Epithelial cell of proximal tubule (primary cell): ENCODE measurements at regions not wholly inside any gene's neighbourhood (a gene's known extent, or its start where the extent isn't known, plus 50 kb on each side); places are given as distances from the start of the nearest gene placed in this dataset.

Source experiments
- DNase-seq: peaks from one replicate; pipeline ENCODE4 v3.0.0-alpha.2; 2011; ENCODE audit warnings: low read depth
- H3K4me3 ChIP-seq: 2 replicates; pipeline ENCODE4 v1.5.1; 2011; ENCODE audit warnings: low read depth, mild to moderate bottlenecking, low read length
- TF ChIP-seq, protein P1 (sequence below): conservative IDR thresholded peaks from 2 replicates; pipeline ENCODE4 v1.5.1; 2012; ENCODE audit warnings: low read depth, mild to moderate bottlenecking, low read length

DNA sequence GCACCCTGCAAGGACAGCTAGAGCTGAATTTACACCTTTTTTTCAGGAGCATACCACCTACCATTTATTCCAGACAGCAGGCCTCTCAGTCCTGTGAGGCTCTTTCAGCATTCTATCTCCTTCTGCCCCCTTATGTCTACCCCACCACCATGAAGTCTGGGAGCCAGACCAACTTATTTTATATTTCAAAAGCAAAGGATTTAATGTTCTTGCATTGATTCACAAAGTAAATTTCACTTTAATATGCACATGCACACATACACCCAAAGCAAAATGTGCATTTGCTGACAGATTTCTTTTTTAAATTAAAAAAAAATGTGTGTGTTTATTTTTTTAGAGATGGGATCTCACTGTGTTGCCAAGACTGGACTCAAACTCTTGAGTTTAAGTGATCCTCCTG, 264.2 kb upstream of the LRRC3B start:
- no peak for DNase-seq
- TF ChIP-seq, protein P1, sequence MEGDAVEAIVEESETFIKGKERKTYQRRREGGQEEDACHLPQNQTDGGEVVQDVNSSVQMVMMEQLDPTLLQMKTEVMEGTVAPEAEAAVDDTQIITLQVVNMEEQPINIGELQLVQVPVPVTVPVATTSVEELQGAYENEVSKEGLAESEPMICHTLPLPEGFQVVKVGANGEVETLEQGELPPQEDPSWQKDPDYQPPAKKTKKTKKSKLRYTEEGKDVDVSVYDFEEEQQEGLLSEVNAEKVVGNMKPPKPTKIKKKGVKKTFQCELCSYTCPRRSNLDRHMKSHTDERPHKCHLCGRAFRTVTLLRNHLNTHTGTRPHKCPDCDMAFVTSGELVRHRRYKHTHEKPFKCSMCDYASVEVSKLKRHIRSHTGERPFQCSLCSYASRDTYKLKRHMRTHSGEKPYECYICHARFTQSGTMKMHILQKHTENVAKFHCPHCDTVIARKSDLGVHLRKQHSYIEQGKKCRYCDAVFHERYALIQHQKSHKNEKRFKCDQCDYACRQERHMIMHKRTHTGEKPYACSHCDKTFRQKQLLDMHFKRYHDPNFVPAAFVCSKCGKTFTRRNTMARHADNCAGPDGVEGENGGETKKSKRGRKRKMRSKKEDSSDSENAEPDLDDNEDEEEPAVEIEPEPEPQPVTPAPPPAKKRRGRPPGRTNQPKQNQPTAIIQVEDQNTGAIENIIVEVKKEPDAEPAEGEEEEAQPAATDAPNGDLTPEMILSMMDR: no peak
- no peak overlapping the region for H3K4me3 ChIP-seq

DNA sequence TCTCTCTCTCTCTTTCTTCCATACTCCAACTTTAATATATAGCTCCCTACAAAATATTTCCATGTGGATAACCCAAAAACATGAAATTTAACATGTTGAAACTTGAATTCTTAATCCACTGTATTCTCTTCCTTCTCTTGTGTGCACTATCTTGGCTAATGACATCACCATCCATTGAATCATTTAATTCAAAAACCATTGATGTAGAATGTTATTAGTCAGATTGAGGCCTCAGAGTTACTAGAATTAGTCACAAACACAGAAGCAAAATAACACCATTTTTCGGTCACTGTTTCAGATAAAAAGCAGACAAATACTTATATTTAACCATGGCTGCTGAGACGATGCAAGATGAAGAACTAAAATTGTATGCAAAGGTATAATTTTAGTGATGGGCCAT, 256.9 kb upstream of the LRRC3B start:
- no peak for DNase-seq
- TF ChIP-seq, protein P1: no peak
- H3K4me3 ChIP-seq: no peak overlapping the region

DNA sequence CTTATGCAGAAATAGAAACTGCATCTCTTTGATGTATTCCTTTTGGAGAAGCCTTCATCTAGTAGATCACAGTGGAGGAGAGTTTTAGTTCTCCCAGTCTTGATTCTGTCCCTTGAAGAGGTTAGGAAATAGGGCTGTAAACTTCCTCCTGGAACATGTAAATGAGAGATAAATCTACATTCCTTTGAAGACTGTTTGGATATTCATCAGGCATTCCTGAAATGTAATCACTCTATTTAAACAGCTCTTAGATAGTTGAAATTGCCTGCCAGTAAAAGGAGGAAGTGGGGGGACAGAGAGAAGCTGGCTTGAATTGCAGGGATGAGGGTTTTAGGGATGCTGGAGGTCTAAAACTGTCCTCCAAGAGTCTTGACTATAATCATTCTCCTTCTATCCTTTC, 254.3 kb upstream of the LRRC3B start:
- TF ChIP-seq, protein P1: no peak
- no peak overlapping the region for H3K4me3 ChIP-seq
- no peak for DNase-seq

DNA sequence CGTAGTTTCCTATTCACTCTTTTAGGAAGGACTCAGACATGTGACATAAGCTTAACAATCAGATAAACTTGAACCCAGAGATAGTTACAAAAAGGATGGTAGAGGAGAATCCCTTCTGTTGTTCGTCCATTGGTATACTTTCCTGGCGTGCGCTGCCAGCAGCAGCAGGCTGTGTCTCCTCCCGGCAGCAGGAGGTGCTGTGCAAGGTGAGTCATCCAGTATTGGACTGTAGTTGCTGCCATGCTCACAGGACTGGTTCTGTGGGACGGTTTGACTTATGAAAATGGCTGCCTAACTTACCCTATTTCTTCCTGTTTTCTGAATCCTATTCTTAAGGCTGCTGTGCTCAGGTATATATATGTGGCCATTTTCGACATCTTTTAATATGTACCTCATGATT, 253.4 kb upstream of the LRRC3B start:
- no peak for DNase-seq
- TF ChIP-seq, protein P1: peak; percentile 18
- no peak overlapping the region for H3K4me3 ChIP-seq

DNA sequence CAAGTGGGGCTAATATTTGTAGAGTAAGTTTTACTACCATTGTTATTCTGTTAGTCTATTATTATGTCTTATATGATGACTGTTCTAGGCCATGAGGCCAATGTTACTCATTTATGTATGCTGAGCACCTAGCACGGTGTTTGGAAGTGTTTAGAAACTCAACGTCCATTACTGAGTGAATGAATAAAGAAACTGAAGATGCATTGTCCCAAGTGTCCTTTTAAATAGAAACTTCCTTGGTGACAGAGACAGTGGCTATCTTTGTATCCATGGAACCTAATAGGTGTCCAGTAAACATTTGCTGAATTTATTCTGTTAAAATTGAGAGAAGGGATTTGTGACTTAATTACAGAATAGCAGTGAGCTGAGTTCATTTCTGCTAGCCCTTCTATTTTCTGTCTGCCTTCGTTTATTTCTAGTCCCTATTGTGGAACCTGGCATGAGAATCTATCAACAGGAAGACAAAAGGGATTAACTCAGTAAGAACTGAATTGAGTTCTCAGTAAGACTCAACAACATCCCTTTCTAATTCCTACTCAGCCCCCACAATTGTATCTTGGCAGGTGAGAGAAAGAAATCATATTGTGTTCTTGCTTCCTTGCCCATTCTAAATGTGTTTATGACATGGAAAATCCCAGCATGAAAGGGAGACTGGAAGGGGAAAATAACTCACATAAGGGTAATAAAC, 246.6 kb upstream of the LRRC3B start:
- TF ChIP-seq, protein P1: no peak
- DNase-seq: no peak

DNA sequence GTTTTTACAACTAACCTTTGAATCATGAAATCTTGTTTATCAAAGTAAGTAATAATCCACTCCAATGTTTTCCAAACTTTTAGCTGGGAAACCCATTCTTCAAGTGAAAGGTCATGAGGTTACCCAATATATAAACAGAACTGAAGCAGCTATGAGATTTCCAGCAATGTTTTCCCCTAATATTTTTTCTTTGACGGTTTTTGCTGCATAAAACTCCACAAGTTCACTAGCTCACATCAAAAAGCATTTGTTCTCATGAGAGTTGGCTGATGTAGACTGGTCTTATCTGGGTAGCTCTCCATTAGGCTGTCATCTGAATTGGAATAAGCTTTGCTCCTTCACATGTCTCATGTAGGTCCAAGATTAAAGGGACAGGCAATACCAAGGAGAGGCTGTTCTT, 241.2 kb upstream of the LRRC3B start:
- DNase-seq: no peak
- no peak overlapping the region for H3K4me3 ChIP-seq
- TF ChIP-seq, protein P1: no peak

More for the DNA sequence above, 246.6 kb upstream of the LRRC3B start:
- H3K4me3 ChIP-seq: no peak overlapping the region

DNA sequence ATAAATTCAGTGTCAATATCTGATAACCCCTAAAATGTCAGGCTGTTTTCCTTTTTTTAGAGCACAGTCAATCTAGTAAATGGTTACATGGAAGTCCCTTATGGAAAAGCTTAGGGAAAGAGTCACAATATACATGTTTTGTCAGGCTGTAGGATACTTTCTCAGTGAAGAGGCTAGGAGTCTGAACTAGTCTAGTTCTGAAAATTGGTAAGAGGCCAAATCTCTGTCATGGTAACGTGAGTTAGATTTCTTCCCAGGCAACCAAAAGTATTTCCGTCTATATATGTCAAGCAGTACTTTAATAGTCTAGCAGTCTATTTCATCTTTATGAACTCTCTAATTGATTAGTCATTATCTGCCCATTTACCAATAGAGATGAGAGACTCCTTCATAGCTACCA, 215.9 kb upstream of the LRRC3B start:
- TF ChIP-seq, protein P1: no peak
- no peak overlapping the region for H3K4me3 ChIP-seq
- no peak for DNase-seq
